ENCODE measurements at regions not wholly inside any gene's neighbourhood (a gene's known extent, or its start where the extent isn't known, plus 50 kb on each side); places are given as distances from the start of the nearest gene placed in this dataset.

GRCh38 chr15:39461536-39462130, 119.2 kb upstream of the THBS1 start:
- Histone ChIP-seq H3K27ac (ENCODE audit: low read length) (no peak overlapping the region), H3K27me3 (ENCODE audit: low read depth, low read length) (no peaks in the 10 kb centered on the region), H3K36me3 (replicated peaks; ENCODE audit: low read depth, low read length) (peaks cover 3% of the 10 kb centered on the region), H3K79me2 (ENCODE audit: low read length) (no peaks in the 10 kb centered on the region), H2AFZ (ENCODE audit: low read depth, low read length) (no peak overlapping the region), H3K4me2 (ENCODE audit: low read length) (no peak overlapping the region), H3K4me1 (ENCODE audit: low read length) (no peaks in the 10 kb centered on the region), H3K9me3 (ENCODE audit: insufficient read depth, low read length) (0 out of 2 replicates have a peak, but pooled peaks cover 3% of the 10 kb centered on the region), H3K4me3 (ENCODE audit: low read length) (no peak overlapping the region), H3K9ac (ENCODE audit: low read length) (no peak overlapping the region), H4K20me1 (ENCODE audit: insufficient read depth, low read length) (no peaks in the 10 kb centered on the region)
- TF ChIP-seq CTCF (IDR thresholded peaks at IDR 0.05; ENCODE audit: low read depth, low read length) (no peak), EZH2phosphoT487 (IDR thresholded peaks at IDR 0.05; ENCODE audit: low read depth) (no peak)

GRCh38 chr15:39462691-39463090, 118.2 kb upstream of the THBS1 start:
- Histone ChIP-seq H3K4me2 (ENCODE audit: low read length) (no peak overlapping the region), H3K4me1 (ENCODE audit: low read length) (no peaks in the 10 kb centered on the region), H3K79me2 (ENCODE audit: low read length) (no peaks in the 10 kb centered on the region), H2AFZ (ENCODE audit: low read depth, low read length) (no peak overlapping the region), H3K9me3 (ENCODE audit: insufficient read depth, low read length) (0 out of 2 replicates have a peak, but pooled peaks cover 3% of the 10 kb centered on the region), H3K27me3 (ENCODE audit: low read depth, low read length) (no peaks in the 10 kb centered on the region), H3K27ac (ENCODE audit: low read length) (no peak overlapping the region), H4K20me1 (ENCODE audit: insufficient read depth, low read length) (no peaks in the 10 kb centered on the region), H3K36me3 (replicated peaks; ENCODE audit: low read depth, low read length) (peaks cover 3% of the 10 kb centered on the region), H3K9ac (ENCODE audit: low read length) (no peak overlapping the region), H3K4me3 (ENCODE audit: low read length) (no peak overlapping the region)
- TF ChIP-seq CTCF (IDR thresholded peaks at IDR 0.05; ENCODE audit: low read depth, low read length) (no peak), EZH2phosphoT487 (IDR thresholded peaks at IDR 0.05; ENCODE audit: low read depth) (no peak)

GRCh38 chr15:39465843-39466749, 114.8 kb upstream of the THBS1 start:
- no peak overlapping the region for H3K4me3 ChIP-seq (ENCODE audit: low read length)
- no peaks in the 10 kb centered on the region for H3K27me3 ChIP-seq (ENCODE audit: low read depth, low read length)
- H3K9me3 ChIP-seq (ENCODE audit: insufficient read depth, low read length), result 0 out of 2 replicates have a peak, but pooled peaks cover 3% of the 10 kb centered on the region
- TF ChIP-seq EZH2phosphoT487 (IDR thresholded peaks at IDR 0.05; ENCODE audit: low read depth) (no peak), CTCF (IDR thresholded peaks at IDR 0.05; ENCODE audit: low read depth, low read length) (no peak)
- H3K79me2 ChIP-seq (ENCODE audit: low read length), result no peaks in the 10 kb centered on the region
- H3K9ac ChIP-seq (ENCODE audit: low read length), result no peak overlapping the region
- no peak overlapping the region for H2AFZ ChIP-seq (ENCODE audit: low read depth, low read length)
- no peaks in the 10 kb centered on the region for H3K4me1 ChIP-seq (ENCODE audit: low read length)
- no peak overlapping the region for H3K27ac ChIP-seq (ENCODE audit: low read length)
- peaks cover 3% of the 10 kb centered on the region for H3K36me3 ChIP-seq (replicated peaks; ENCODE audit: low read depth, low read length)
- no peaks in the 10 kb centered on the region for H4K20me1 ChIP-seq (ENCODE audit: insufficient read depth, low read length)
- H3K4me2 ChIP-seq (ENCODE audit: low read length), result no peak overlapping the region

GRCh38 chr15:39466750-39467105, 114.2 kb upstream of the THBS1 start:
- H4K20me1 ChIP-seq (ENCODE audit: insufficient read depth, low read length), result no peaks in the 10 kb centered on the region
- H3K4me3 ChIP-seq (ENCODE audit: low read length), result no peak overlapping the region
- TF ChIP-seq CTCF (IDR thresholded peaks at IDR 0.05; ENCODE audit: low read depth, low read length), result no peak
- no peak for TF ChIP-seq EZH2phosphoT487 (IDR thresholded peaks at IDR 0.05; ENCODE audit: low read depth)
- no peak overlapping the region for H2AFZ ChIP-seq (ENCODE audit: low read depth, low read length)
- peaks cover 3% of the 10 kb centered on the region for H3K36me3 ChIP-seq (replicated peaks; ENCODE audit: low read depth, low read length)
- H3K9me3 ChIP-seq (ENCODE audit: insufficient read depth, low read length), result 0 out of 2 replicates have a peak, but pooled peaks cover 3% of the 10 kb centered on the region
- H3K27me3 ChIP-seq (ENCODE audit: low read depth, low read length), result no peaks in the 10 kb centered on the region
- no peak overlapping the region for H3K4me2 ChIP-seq (ENCODE audit: low read length)
- H3K4me1 ChIP-seq (ENCODE audit: low read length), result no peaks in the 10 kb centered on the region
- H3K27ac ChIP-seq (ENCODE audit: low read length), result no peak overlapping the region
- H3K79me2 ChIP-seq (ENCODE audit: low read length), result no peaks in the 10 kb centered on the region
- H3K9ac ChIP-seq (ENCODE audit: low read length), result no peak overlapping the region

All from OCI-LY3 (cell line).